Neuron (in vitro differentiated cells): ENCODE measurements at regions not wholly inside any gene's neighbourhood (a gene's known extent, or its start where the extent isn't known, plus 50 kb on each side); places are given as distances from the start of the nearest gene placed in this dataset.
"Not testable (repeated sequence)": the region's sequence is repeated elsewhere in the genome, so short reads cannot be mapped to it uniquely, and the experiment has no call there.

Experiments
- H2AFZ ChIP-seq: one replicate; pipeline ENCODE4 v1.6.1; 2013; ENCODE audit warnings: low read depth, mild to moderate bottlenecking, inconsistent platforms, low read length, moderate library complexity
- H3K27me3 ChIP-seq: one replicate; pipeline ENCODE4 v1.6.1; 2013; ENCODE audit warnings: low read length; ENCODE audit not compliant: insufficient read depth
- H3K36me3 ChIP-seq: one replicate; pipeline ENCODE4 v1.6.1; 2013; ENCODE audit warnings: low read length; ENCODE audit not compliant: insufficient read depth
- H3K4me1 ChIP-seq: one replicate; pipeline ENCODE4 v1.6.1; 2013; ENCODE audit warnings: low read length; ENCODE audit not compliant: insufficient read depth
- H3K4me3 ChIP-seq: 2 replicates; pipeline ENCODE4 v1.5.1; 2013; ENCODE audit warnings: mild to moderate bottlenecking, low read length, moderate library complexity
- H3K9me3 ChIP-seq: one replicate; pipeline ENCODE4 v1.6.1; 2013; ENCODE audit warnings: low read length

DNA sequence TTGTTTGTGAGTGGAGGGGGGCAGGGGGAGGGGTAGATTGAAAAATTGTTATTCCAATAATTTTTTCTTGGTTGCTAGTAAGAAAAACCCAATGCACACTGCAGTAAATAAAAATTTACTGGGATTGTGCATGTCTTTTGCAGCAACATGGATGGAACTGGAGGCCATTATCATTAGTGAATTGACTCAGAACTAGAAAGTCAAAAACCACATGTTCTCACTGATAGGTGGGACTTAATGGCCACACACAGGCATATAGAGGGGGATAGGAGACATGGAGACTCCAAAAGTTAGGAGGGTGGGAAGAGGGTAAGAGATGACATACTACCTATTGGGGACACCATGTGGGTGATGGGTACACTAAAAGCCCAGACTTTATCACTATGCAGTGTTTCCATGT, 67.2 kb downstream of the BUB3 start:
- Histone ChIP-seq H3K9me3 (no peaks in the 10 kb centered on the region), H3K27me3 (no peaks in the 10 kb centered on the region), H3K4me1 (no peaks in the 10 kb centered on the region), H2AFZ (no peak overlapping the region), H3K36me3 (no peaks in the 10 kb centered on the region), H3K4me3 (no peak overlapping the region)

DNA sequence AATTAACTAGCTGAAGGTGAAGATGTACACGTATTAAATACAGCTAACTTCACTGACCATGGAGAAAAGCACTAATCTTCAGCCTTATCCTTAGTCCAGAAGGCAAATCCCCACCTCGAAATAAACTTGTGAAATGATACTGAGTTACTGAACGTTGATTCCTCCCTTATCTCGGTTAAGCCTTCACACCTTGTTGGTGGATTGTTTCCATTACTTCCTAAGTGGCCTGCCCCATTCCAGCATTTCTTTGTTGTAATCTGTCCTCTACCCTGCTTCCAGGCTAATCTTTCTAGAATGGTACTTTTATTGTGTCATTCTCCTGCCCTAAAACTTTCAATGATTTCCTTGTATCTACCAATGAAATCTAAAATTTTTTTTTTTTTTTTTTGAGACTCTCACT, 68.6 kb downstream of the BUB3 start:
- no peaks in the 10 kb centered on the region for H3K9me3 ChIP-seq
- no peaks in the 10 kb centered on the region for H3K4me1 ChIP-seq
- no peak overlapping the region for H2AFZ ChIP-seq
- no peaks in the 10 kb centered on the region for H3K36me3 ChIP-seq
- H3K27me3 ChIP-seq: no peaks in the 10 kb centered on the region
- no peak overlapping the region for H3K4me3 ChIP-seq

DNA sequence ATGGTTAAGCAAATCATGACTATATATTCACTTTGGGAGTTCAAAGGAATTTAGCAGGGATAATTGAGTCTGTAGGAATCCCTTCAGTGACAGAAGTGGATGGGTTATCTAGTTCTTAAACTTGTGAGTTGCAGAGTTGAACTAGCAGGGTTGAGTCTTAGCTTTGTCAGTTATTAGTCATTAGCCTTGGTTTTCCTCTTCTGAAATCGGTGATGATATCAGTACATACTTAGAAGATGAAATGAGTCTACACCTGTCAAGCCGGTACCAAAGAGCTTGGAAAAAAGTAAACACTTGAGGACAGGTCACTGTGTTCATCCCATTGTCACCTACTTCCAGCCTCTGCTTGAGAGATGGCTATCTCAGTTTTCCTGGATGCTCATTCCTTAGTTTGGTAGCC, 73.5 kb downstream of the BUB3 start:
- no peak overlapping the region for H2AFZ ChIP-seq
- no peak overlapping the region for H3K4me3 ChIP-seq
- no peaks in the 10 kb centered on the region for H3K27me3 ChIP-seq
- no peaks in the 10 kb centered on the region for H3K36me3 ChIP-seq
- no peaks in the 10 kb centered on the region for H3K9me3 ChIP-seq
- no peaks in the 10 kb centered on the region for H3K4me1 ChIP-seq

DNA sequence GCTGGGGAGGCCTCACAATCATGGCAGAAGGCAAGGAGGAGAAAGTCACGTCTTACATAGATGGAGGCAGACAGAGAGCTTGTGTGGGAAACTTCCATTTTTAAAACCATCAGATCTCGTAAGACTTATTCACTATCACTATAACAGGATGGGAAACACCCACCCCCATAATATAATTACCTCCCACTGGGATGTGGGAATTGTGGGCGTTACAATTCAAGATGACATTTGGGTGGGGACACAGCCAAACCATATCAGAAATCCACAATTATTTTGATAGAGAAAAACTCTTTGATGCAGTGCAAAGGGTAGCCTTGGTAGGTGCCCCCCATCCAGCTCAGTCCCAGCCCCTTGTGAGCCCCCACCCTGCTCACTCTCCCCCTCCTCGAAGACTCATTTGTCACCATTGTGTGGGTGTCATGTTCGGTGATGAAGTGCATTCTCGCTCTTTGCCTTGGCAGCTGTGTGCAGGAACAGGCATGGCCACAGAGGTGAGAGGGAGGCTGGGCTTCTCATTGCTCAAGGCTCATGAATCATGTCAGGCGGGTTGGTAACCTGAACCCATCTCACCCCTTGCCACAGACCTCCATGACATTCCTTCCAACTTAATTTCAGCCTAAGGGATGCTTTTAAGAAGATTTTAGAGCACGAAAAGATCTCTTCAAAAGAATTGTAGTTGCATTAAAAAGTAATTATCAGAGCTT, 75.9 kb downstream of the BUB3 start:
- Histone ChIP-seq H3K9me3 (peaks cover 5% of the 10 kb centered on the region), H3K4me3 (no peak overlapping the region), H3K27me3 (no peaks in the 10 kb centered on the region), H2AFZ (no peak overlapping the region), H3K36me3 (no peaks in the 10 kb centered on the region), H3K4me1 (no peaks in the 10 kb centered on the region)

DNA sequence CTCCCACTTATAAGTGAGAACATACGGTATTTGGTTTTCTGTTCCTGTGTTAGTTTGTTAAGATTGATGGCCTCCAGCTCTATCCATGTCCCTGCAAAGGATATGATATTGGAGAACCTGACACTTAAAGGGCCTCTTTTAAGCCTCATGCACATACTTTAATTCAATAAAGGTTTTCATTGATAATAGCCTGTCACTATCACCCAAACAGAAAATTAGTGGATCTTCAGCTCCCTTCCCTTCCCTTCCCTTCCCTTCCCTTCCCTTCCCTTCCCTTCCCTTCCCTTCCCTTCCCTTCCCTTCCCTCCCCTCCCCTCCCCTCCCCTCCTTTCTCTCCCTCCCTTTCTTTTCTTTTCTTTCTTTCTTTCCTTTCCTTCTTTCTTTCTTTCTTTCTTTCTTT, 78.7 kb downstream of the BUB3 start:
- not testable (repeated sequence) for H3K4me1 ChIP-seq, H3K4me3 ChIP-seq, H3K27me3 ChIP-seq, H3K36me3 ChIP-seq, H2AFZ ChIP-seq
- peaks cover 11% of the 10 kb centered on the region for H3K9me3 ChIP-seq

DNA sequence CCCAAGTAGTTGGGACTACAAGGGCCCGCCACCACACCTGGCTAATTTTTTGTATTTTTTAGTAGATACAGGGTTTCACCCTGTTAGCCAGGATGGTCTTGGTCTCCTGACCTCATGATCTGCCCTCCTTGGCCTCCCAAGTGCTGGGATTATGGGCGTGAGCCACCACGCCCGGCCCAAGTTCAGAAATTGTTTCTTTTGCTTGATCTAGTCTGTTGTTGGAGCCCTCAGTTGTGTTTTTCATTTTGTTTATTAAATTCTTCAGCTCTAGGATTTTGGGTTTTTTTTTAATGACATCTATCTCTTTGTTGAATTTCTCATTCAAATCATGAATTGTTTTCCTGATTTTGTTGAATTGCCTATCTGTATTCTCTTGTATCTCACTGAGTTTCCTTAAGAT, 80.8 kb downstream of the BUB3 start:
- not testable (repeated sequence) for H2AFZ ChIP-seq, H3K4me1 ChIP-seq, H3K27me3 ChIP-seq, H3K36me3 ChIP-seq, H3K4me3 ChIP-seq
- peaks cover 11% of the 10 kb centered on the region for H3K9me3 ChIP-seq

DNA sequence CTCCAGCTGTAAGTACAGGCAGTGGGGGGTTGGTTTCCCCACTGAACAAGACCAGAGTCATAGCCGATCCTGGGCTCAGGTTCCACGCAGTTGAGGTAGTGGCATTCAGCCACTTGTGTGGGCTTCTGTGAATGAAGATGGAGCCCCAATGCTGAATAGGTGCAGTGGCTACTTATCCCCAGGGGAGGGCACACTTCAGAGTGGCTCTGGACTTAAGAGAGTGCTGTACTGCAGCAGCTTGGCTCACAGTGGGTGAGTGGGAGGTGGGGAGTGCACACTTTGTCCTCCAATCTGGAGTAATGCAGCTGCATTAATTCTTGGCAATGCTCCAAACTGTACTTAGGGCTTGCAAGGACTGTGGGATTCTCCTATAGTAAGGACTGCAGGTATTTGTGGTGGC, 81.9 kb downstream of the BUB3 start:
- Histone ChIP-seq H3K4me1 (no peaks in the 10 kb centered on the region), H3K9me3 (peaks cover 11% of the 10 kb centered on the region), H3K4me3 (no peak overlapping the region), H2AFZ (no peak overlapping the region), H3K27me3 (no peaks in the 10 kb centered on the region), H3K36me3 (no peaks in the 10 kb centered on the region)

DNA sequence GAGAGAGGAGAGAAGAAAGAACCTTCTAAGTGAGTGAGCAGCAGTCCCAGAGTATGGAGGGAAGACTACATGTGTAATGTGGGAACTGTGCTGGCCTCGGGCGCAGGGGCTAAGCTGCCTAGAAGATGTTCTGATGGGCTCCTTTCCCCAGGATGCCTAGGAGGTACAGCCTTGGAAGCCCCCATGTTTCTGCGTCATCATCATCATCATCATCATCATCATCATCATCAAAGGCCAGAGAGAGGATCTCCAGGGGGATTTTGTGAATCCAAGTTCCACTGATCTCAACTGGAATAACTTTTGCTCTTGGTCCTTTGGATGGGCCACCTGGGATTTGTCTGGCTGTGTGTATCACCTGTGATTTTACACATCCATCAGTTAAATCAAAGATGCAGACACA, 86.0 kb downstream of the BUB3 start:
- Histone ChIP-seq H3K4me1 (no peaks in the 10 kb centered on the region), H3K36me3 (no peaks in the 10 kb centered on the region), H3K9me3 (peaks cover 6% of the 10 kb centered on the region), H3K27me3 (no peaks in the 10 kb centered on the region), H3K4me3 (no peak overlapping the region), H2AFZ (no peak overlapping the region)

DNA sequence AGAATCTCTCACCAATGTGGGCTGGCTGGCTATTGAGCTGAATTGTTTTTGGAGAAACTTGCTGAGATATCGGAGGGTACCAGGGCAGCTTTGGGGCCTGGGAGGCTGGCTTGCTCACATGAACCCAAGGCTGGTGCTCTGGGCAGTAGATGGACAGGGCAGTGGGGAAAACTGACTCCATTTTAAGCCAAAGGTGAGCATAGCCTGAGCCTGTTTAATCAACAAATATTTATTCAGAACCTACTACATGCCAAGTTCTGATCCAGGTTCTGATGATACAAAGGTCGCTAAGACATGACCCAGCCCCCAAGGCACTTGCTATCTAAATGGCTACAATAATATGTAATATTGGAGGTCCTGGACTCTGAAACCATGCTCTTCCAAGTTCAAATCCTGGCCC, 86.6 kb downstream of the BUB3 start:
- Histone ChIP-seq H3K9me3 (peaks cover 3% of the 10 kb centered on the region), H3K36me3 (no peaks in the 10 kb centered on the region), H3K27me3 (no peaks in the 10 kb centered on the region), H3K4me1 (no peaks in the 10 kb centered on the region), H3K4me3 (no peak overlapping the region), H2AFZ (no peak overlapping the region)

DNA sequence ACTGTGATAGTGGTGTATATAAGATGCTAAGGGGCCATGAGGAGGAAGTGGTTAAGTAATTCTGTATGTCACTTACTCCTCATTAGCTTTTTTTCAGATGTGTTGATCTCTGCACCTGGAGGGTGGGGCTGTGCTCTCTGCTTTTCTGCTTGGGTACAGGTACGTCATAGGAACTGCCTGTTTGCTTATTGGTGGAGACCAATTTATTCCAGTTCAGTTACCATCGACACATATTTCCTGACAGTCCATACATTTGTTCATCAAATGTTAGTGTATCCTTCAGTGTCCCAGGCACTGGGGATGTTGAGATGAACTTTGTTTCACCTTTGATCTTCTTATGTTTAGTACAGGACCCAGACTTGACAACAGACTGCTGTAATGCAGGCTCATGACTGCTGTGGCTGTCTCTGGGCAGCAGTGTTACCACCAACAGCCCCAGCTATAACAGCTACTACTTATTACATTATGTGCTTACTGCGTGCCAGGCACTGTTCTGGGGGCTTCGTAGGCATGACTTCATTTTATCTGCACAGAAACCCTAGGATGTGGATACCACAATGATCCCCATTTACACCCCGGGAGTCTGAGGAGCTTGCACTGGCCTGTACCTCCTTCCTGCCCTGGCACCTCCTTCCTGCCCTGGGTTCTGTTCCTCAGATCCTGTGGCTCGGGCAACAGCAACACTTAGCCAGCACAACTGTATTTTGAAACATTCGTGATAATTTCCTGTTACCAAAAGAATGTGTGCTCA, 87.4 kb downstream of the BUB3 start:
- H3K4me1 ChIP-seq: no peaks in the 10 kb centered on the region
- H3K9me3 ChIP-seq: no peaks in the 10 kb centered on the region
- no peaks in the 10 kb centered on the region for H3K36me3 ChIP-seq
- no peak overlapping the region for H2AFZ ChIP-seq
- no peak overlapping the region for H3K4me3 ChIP-seq
- no peaks in the 10 kb centered on the region for H3K27me3 ChIP-seq

DNA sequence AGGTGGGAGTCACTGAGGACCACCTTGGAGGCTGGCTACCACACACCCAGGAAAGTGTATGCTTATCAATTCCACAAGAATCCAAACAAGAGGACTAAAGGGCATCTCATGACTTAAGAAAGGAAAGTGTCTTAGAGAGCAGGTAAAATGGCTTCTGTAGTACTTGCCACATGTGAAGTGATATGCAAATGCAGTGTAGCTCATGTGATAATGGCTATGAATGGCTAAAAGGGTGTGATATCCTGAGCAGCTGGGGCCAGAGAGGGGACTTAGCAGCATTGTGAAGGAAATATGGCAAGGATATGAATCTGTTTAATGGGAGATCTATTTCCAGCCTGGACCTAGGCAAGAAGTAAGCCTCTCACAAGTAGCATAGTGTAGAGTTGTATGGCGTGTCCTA, 90.5 kb downstream of the BUB3 start:
- no peaks in the 10 kb centered on the region for H3K27me3 ChIP-seq
- no peaks in the 10 kb centered on the region for H3K36me3 ChIP-seq
- no peaks in the 10 kb centered on the region for H3K4me1 ChIP-seq
- H3K4me3 ChIP-seq: no peak overlapping the region
- no peaks in the 10 kb centered on the region for H3K9me3 ChIP-seq
- H2AFZ ChIP-seq: no peak overlapping the region

DNA sequence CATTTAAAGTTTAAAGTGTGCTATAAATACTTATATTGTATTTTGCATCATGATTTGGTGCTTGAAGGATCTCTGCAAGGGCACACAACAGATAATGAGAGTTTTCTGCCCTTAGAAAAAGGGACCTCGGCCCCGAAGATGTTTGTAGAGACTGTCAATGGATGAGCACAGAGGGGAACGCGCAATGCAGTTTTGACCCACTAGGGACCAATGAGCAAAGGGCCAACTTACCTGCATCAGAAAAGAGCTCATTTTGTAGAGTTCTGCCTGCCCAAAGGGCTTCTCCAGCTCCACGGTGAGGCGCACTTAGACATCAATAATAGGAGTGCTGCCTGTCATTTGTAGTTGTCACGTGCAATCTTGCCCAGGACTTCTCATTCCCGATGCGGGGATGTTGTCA, 91.1 kb downstream of the BUB3 start:
- Histone ChIP-seq H3K36me3 (no peaks in the 10 kb centered on the region), H3K4me3 (no peak overlapping the region), H3K9me3 (no peaks in the 10 kb centered on the region), H3K27me3 (no peaks in the 10 kb centered on the region), H3K4me1 (no peaks in the 10 kb centered on the region), H2AFZ (no peak overlapping the region)

DNA sequence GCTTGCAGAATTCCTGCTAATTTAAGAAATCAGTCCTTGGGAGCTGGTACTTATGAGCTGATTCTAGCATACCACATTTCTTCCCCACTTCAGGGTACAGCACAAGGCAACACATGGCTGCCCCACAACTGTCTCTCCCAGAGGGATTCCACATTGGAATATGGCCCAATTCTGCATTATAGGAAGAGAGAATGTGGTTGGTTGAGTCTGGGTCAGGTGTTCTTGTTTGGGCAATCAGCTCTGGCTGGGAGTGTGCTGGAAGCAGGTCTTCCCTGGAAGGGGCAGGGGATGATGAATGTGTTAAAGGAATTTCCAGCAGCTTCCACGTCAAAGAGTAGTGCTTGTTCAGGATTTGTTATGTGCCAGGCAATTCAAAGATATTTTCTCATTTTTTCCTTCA, 95.7 kb downstream of the BUB3 start:
- Histone ChIP-seq H3K27me3 (no peaks in the 10 kb centered on the region), H3K4me3 (no peak overlapping the region), H3K36me3 (no peaks in the 10 kb centered on the region), H3K9me3 (no peaks in the 10 kb centered on the region), H2AFZ (no peak overlapping the region), H3K4me1 (no peaks in the 10 kb centered on the region)

DNA sequence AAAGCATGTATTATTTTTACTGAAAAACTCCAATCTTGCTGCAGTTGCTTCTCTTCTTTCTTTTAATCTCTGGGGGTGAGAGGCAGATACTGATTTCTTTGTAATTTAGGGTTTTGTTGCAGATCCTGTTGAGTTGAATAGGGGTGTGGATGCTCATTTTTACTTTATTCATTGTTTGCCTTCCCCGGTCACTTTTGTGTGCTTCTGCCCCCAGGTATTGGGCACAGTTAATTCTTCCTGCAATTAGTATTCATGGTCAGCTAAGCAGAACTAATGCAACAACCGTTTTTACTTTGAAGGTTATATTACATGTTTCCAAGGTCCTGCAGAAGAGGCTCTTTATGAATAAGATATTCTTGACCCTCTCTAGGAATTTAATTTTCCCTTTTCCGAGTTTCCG, 96.4 kb downstream of the BUB3 start:
- Histone ChIP-seq H3K36me3 (no peaks in the 10 kb centered on the region), H2AFZ (no peak overlapping the region), H3K4me1 (no peaks in the 10 kb centered on the region), H3K9me3 (no peaks in the 10 kb centered on the region), H3K4me3 (no peak overlapping the region), H3K27me3 (no peaks in the 10 kb centered on the region)
